H1 (cell line): ENCODE measurements at regions not wholly inside any gene's neighbourhood (a gene's known extent, or its start where the extent isn't known, plus 50 kb on each side); places are given as distances from the start of the nearest gene placed in this dataset.

Experiments
- CTCF ChIA-PET: fragments of 300-600 bp; sonication (Branson Sonifier 250); formaldehyde crosslinking; loops from one replicate; lab custom pipeline; 2021; ENCODE audit not compliant: partially characterized antibody; lab: Charles Lee
- POLR2A ChIA-PET: fragments of 300-600 bp; sonication (Branson Sonifier 250); formaldehyde crosslinking; loops from one replicate; lab custom pipeline; 2021; ENCODE audit warnings: inconsistent platforms; ENCODE audit not compliant: partially characterized antibody; lab: Charles Lee
- DNase-seq, 2 experiments: peaks; one replicate each; pipeline versions ENCODE4 v3.0.0 to v3.0.0-alpha.2; 2010 to 2022; ENCODE audit warnings: low spot score in 2 of 2, low read depth in 1 of 2, mixed read lengths in 1 of 2
- FAIRE-seq: peaks from 2 replicates; lab custom pipeline; 2011; peaks lifted over from hg19 to GRCh38; lab: Jason Lieb, UNC
- H2AFZ ChIP-seq: 2 replicates; pipeline ENCODE4 v1.8.1; 2012; ENCODE audit warnings: low read length, inconsistent platforms
- H2AK5ac ChIP-seq: 2 replicates; pipeline ENCODE4 v1.6.1; 2013; ENCODE audit warnings: low read depth, low read length
- H2BK120ac ChIP-seq: replicated peaks from 2 replicates; pipeline ENCODE3; 2013; ENCODE audit warnings: low read depth, low read length, inconsistent platforms
- H2BK12ac ChIP-seq: 2 replicates; pipeline ENCODE4 v1.6.1; 2013; ENCODE audit warnings: low read depth, low read length
- H2BK15ac ChIP-seq: 2 replicates; pipeline ENCODE4 v1.6.1; 2013; ENCODE audit warnings: low read length
- H2BK20ac ChIP-seq: 2 replicates; pipeline ENCODE4 v1.6.1; 2013; ENCODE audit warnings: low read length
- H2BK5ac ChIP-seq: 2 replicates; pipeline ENCODE4 v1.6.1; 2013; ENCODE audit warnings: low read depth, low read length
- H3K14ac ChIP-seq: 2 replicates; pipeline ENCODE4 v1.6.1; 2013; ENCODE audit warnings: inconsistent platforms; ENCODE audit not compliant: insufficient read length
- H3K18ac ChIP-seq: 2 replicates; pipeline ENCODE4 v1.6.1; 2013; ENCODE audit warnings: low read length; ENCODE audit errors: extremely low read depth
- H3K23ac ChIP-seq: 2 replicates; pipeline ENCODE4 v1.6.1; 2013; ENCODE audit warnings: inconsistent platforms; ENCODE audit not compliant: insufficient read length
- H3K23me2 ChIP-seq: 2 replicates; pipeline ENCODE4 v1.6.1; 2013; ENCODE audit warnings: low read depth, low read length
- H3K27ac ChIP-seq: 2 replicates; pipeline ENCODE4 v1.6.1; 2011; ENCODE audit warnings: low read depth, low read length, inconsistent platforms
- H3K27me3 ChIP-seq, 4 experiments: replicated peaks in 1 of 4; 1 replicate in 1 of 4; 2 replicates in 3 of 4; pipeline versions ENCODE4 v1.6.1 to v1.8.1; 2011 to 2013; ENCODE audit warnings: low read length in 3 of 4, mild to moderate bottlenecking in 3 of 4, inconsistent platforms in 2 of 4, mixed read lengths in 2 of 4, moderate library complexity in 1 of 4; ENCODE audit not compliant: control insufficient read depth in 3 of 4, insufficient read depth in 3 of 4; ENCODE audit errors: extremely low read depth in 1 of 4
- H3K36me3 ChIP-seq, 4 experiments: 2 replicates each; pipeline versions ENCODE4 v1.6.1 to v1.8.1; 2011 to 2013; ENCODE audit warnings: mild to moderate bottlenecking in 4 of 4, low read length in 3 of 4, moderate library complexity in 2 of 4, control low read depth in 1 of 4, inconsistent platforms in 1 of 4; ENCODE audit not compliant: insufficient read depth in 4 of 4, control insufficient read depth in 2 of 4
- H3K4ac ChIP-seq: replicated peaks from 2 replicates; pipeline ENCODE3; 2013; ENCODE audit warnings: low read length, low read depth, mixed read lengths, inconsistent platforms; ENCODE audit not compliant: insufficient read length
- H3K4me1 ChIP-seq, 4 experiments: replicated peaks in 1 of 4; 1 replicate in 1 of 4; 2 replicates in 3 of 4; pipeline versions ENCODE4 v1.6.1 to v1.8.1; 2011 to 2013; ENCODE audit warnings: low read length in 3 of 4, inconsistent platforms in 2 of 4, mixed read lengths in 1 of 4; ENCODE audit not compliant: insufficient read depth in 4 of 4, control insufficient read depth in 3 of 4
- H3K4me2 ChIP-seq, 2 experiments: 2 replicates each; pipeline versions ENCODE4 v1.6.1 to v1.8.1; 2011 to 2013; ENCODE audit warnings: low read depth in 2 of 2, low read length in 2 of 2, control low read depth in 1 of 2, inconsistent platforms in 1 of 2, mild to moderate bottlenecking in 1 of 2; ENCODE audit not compliant: insufficient read depth in 1 of 2
- H3K4me3 ChIP-seq, 4 experiments: fragments of 200-600, 300-600 bp in 1 of 4; sonication (generic), shearing (Covaris generic), sonication (Bioruptor Twin) in 1 of 4; 2 replicates each; pipeline versions ENCODE4 v1.5.1 to v1.8.1; 2011 to 2016; ENCODE audit warnings: low read length in 4 of 4, low read depth in 3 of 4, control low read depth in 2 of 4, inconsistent platforms in 2 of 4, mild to moderate bottlenecking in 2 of 4, mixed read lengths in 1 of 4, moderate library complexity in 1 of 4; ENCODE audit not compliant: insufficient read depth in 2 of 4; ENCODE audit errors: extremely low read depth in 1 of 4
- H3K56ac ChIP-seq: replicated peaks from 2 replicates; pipeline ENCODE3; 2013; ENCODE audit warnings: low read depth, mild to moderate bottlenecking, mixed read lengths, low read length, inconsistent platforms; ENCODE audit not compliant: insufficient read length
- H3K79me1 ChIP-seq: 2 replicates; pipeline ENCODE4 v1.6.1; 2013; ENCODE audit warnings: low read depth, low read length, control low read depth
- H3K79me2 ChIP-seq, 2 experiments: 2 replicates each; pipeline versions ENCODE4 v1.6.1 to v1.8.1; 2012 to 2013; ENCODE audit warnings: low read length in 2 of 2, mild to moderate bottlenecking in 2 of 2, inconsistent platforms in 1 of 2; ENCODE audit not compliant: insufficient read depth in 2 of 2, control insufficient read depth in 1 of 2
- H3K9ac ChIP-seq, 4 experiments: replicated peaks in 1 of 4; 1 replicate in 1 of 4; 2 replicates in 3 of 4; pipeline versions ENCODE4 v1.6.1 to v1.8.1; 2011 to 2013; ENCODE audit warnings: low read depth in 3 of 4, low read length in 3 of 4, control low read depth in 2 of 4, mild to moderate bottlenecking in 2 of 4, moderate library complexity in 2 of 4, inconsistent platforms in 1 of 4; ENCODE audit errors: extremely low read depth in 1 of 4
- H3K9me3 ChIP-seq, 2 experiments: 2 replicates each; pipeline versions ENCODE4 v1.6.1 to v1.8.1; 2012 to 2013; ENCODE audit warnings: mild to moderate bottlenecking in 2 of 2, moderate library complexity in 2 of 2, control low read depth in 1 of 2, inconsistent platforms in 1 of 2, low read depth in 1 of 2, low read length in 1 of 2, mixed read lengths in 1 of 2; ENCODE audit not compliant: insufficient read depth in 2 of 2
- H4K20me1 ChIP-seq, 2 experiments: replicated peaks in 1 of 2; 2 replicates each; pipeline versions ENCODE3 to v1.8.1; 2011 to 2013; ENCODE audit warnings: inconsistent platforms in 2 of 2, low read length in 2 of 2, mild to moderate bottlenecking in 1 of 2; ENCODE audit not compliant: insufficient read depth in 2 of 2, control insufficient read depth in 1 of 2
- H4K5ac ChIP-seq: 2 replicates; pipeline ENCODE4 v1.6.1; 2013; ENCODE audit warnings: low read length, low read depth, mixed read lengths, inconsistent platforms; ENCODE audit not compliant: insufficient read length
- H4K8ac ChIP-seq: 2 replicates; pipeline ENCODE4 v1.8.0; 2013; ENCODE audit warnings: mild to moderate bottlenecking, moderate library complexity, low read length, inconsistent platforms; ENCODE audit not compliant: insufficient read depth; ENCODE audit errors: extremely low read depth
- H4K91ac ChIP-seq: replicated peaks from 2 replicates; pipeline ENCODE3; 2013; ENCODE audit warnings: low read length, mixed read lengths, inconsistent platforms; ENCODE audit not compliant: insufficient read length
- WGBS, 2 experiments: shearing (Covaris generic) in 1 of 2; methylation state at CpG; one replicate each; pipeline versions ENCODE4 v1.1.6 to v1.1.7; 2013 to 2015; ENCODE audit warnings: low lambda C conversion rate in 2 of 2, mixed read lengths in 2 of 2, inconsistent platforms in 1 of 2, low coverage in 1 of 2, missing lambda C conversion rate in 1 of 2; ENCODE audit not compliant: insufficient replicate concordance in 2 of 2, insufficient coverage in 1 of 2, insufficient read length in 1 of 2; ENCODE audit errors: extremely low coverage in 1 of 2, missing lambda C conversion rate in 1 of 2; 5-methylcytosine and 5-hydroxymethylcytosine counted together
- TF ChIP-seq, protein P1 (sequence below): fragments of 300-600 bp; sonication (generic); IDR thresholded peaks from 2 replicates; pipeline ENCODE4 v1.7.1; 2012; ENCODE audit warnings: low read length, moderate library complexity, mild to moderate bottlenecking, inconsistent platforms; ENCODE audit not compliant: insufficient replicate concordance

DNA sequence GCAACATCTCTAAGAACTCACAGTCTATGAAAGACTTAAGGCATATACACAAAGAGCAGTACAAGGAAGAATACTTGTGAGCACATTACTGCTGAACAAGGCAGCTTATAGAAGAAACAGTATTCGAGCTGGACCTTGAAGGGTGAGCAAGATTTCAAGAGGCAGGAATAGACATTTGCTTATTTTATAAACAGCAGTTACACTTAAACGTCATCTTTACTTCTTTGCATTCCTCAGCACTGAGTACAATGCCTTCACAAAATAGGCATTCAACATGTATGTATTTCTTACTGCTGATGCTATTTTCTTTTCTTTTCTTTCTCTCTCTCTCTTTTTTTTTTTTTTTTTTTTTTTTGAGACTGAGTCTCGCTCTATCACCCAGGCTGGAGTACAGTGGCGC lies 205.8 kb downstream of the ZIC4 start:
- no peak overlapping the region for H2BK20ac ChIP-seq
- no peak overlapping the region for H3K4me3 ChIP-seq
- H3K9ac ChIP-seq, result no peak overlapping the region
- no peak overlapping the region for H3K4me2 ChIP-seq
- no peaks in the 10 kb centered on the region for H3K36me3 ChIP-seq
- no peaks in the 10 kb centered on the region for H3K27me3 ChIP-seq
- H3K14ac ChIP-seq, result no peak overlapping the region
- H2BK12ac ChIP-seq, result no peak overlapping the region
- no peak overlapping the region for H3K18ac ChIP-seq
- WGBS, 2 experiments, result 77% methylated on average over 3 of the region's 4 CpGs; no CpG with 5 or more reads in 1 of the 2 experiments
- no peaks in the 10 kb centered on the region for H3K79me2 ChIP-seq
- no peaks in the 10 kb centered on the region for H3K23me2 ChIP-seq
- no peak overlapping the region for H2BK15ac ChIP-seq
- no peak overlapping the region for H4K91ac ChIP-seq
- H3K23ac ChIP-seq, result no peak overlapping the region
- H3K4me1 ChIP-seq, result no peaks in the 10 kb centered on the region
- ChIA-PET POLR2A (no interaction called here), CTCF (interaction anchor here (0.6 to 1.2 kb wide), 2 partner anchors 9 to 560 kb away, joined by 3 read pairs; no protein-coding TSS in a partner anchor)
- no peak overlapping the region for H3K56ac ChIP-seq
- no peak overlapping the region for H2AFZ ChIP-seq
- H2BK120ac ChIP-seq, result no peak overlapping the region
- H4K8ac ChIP-seq, result no peak overlapping the region
- H3K27ac ChIP-seq, result no peak overlapping the region
- H4K20me1 ChIP-seq, result no peaks in the 10 kb centered on the region
- no peaks in the 10 kb centered on the region for H3K79me1 ChIP-seq
- no peak overlapping the region for H2BK5ac ChIP-seq
- DNase-seq (no peak), FAIRE-seq (no peak)
- H3K9me3 ChIP-seq, result no peaks in the 10 kb centered on the region
- no peak overlapping the region for H3K4ac ChIP-seq
- H4K5ac ChIP-seq, result no peak overlapping the region
- H2AK5ac ChIP-seq, result no peak overlapping the region
- TF ChIP-seq, protein P1, sequence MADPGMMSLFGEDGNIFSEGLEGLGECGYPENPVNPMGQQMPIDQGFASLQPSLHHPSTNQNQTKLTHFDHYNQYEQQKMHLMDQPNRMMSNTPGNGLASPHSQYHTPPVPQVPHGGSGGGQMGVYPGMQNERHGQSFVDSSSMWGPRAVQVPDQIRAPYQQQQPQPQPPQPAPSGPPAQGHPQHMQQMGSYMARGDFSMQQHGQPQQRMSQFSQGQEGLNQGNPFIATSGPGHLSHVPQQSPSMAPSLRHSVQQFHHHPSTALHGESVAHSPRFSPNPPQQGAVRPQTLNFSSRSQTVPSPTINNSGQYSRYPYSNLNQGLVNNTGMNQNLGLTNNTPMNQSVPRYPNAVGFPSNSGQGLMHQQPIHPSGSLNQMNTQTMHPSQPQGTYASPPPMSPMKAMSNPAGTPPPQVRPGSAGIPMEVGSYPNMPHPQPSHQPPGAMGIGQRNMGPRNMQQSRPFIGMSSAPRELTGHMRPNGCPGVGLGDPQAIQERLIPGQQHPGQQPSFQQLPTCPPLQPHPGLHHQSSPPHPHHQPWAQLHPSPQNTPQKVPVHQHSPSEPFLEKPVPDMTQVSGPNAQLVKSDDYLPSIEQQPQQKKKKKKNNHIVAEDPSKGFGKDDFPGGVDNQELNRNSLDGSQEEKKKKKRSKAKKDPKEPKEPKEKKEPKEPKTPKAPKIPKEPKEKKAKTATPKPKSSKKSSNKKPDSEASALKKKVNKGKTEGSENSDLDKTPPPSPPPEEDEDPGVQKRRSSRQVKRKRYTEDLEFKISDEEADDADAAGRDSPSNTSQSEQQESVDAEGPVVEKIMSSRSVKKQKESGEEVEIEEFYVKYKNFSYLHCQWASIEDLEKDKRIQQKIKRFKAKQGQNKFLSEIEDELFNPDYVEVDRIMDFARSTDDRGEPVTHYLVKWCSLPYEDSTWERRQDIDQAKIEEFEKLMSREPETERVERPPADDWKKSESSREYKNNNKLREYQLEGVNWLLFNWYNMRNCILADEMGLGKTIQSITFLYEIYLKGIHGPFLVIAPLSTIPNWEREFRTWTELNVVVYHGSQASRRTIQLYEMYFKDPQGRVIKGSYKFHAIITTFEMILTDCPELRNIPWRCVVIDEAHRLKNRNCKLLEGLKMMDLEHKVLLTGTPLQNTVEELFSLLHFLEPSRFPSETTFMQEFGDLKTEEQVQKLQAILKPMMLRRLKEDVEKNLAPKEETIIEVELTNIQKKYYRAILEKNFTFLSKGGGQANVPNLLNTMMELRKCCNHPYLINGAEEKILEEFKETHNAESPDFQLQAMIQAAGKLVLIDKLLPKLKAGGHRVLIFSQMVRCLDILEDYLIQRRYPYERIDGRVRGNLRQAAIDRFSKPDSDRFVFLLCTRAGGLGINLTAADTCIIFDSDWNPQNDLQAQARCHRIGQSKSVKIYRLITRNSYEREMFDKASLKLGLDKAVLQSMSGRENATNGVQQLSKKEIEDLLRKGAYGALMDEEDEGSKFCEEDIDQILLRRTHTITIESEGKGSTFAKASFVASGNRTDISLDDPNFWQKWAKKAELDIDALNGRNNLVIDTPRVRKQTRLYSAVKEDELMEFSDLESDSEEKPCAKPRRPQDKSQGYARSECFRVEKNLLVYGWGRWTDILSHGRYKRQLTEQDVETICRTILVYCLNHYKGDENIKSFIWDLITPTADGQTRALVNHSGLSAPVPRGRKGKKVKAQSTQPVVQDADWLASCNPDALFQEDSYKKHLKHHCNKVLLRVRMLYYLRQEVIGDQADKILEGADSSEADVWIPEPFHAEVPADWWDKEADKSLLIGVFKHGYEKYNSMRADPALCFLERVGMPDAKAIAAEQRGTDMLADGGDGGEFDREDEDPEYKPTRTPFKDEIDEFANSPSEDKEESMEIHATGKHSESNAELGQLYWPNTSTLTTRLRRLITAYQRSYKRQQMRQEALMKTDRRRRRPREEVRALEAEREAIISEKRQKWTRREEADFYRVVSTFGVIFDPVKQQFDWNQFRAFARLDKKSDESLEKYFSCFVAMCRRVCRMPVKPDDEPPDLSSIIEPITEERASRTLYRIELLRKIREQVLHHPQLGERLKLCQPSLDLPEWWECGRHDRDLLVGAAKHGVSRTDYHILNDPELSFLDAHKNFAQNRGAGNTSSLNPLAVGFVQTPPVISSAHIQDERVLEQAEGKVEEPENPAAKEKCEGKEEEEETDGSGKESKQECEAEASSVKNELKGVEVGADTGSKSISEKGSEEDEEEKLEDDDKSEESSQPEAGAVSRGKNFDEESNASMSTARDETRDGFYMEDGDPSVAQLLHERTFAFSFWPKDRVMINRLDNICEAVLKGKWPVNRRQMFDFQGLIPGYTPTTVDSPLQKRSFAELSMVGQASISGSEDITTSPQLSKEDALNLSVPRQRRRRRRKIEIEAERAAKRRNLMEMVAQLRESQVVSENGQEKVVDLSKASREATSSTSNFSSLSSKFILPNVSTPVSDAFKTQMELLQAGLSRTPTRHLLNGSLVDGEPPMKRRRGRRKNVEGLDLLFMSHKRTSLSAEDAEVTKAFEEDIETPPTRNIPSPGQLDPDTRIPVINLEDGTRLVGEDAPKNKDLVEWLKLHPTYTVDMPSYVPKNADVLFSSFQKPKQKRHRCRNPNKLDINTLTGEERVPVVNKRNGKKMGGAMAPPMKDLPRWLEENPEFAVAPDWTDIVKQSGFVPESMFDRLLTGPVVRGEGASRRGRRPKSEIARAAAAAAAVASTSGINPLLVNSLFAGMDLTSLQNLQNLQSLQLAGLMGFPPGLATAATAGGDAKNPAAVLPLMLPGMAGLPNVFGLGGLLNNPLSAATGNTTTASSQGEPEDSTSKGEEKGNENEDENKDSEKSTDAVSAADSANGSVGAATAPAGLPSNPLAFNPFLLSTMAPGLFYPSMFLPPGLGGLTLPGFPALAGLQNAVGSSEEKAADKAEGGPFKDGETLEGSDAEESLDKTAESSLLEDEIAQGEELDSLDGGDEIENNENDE, result no peak
